Thyroid gland (tissue), 4 donors: ENCODE measurements at regions not wholly inside any gene's neighbourhood (a gene's known extent, or its start where the extent isn't known, plus 50 kb on each side); places are given as distances from the start of the nearest gene placed in this dataset.

Experiments used
- DNase-seq, 2 donors: peaks; one replicate each; pipeline ENCODE4 v3.0.0-alpha.2; 2019
- H3K27ac ChIP-seq, 3 donors: fragments of 200-600 bp; sonication (generic); 1 replicate in 2 of 3; 2 replicates in 1 of 3; pipeline ENCODE4 v1.5.1; 2016 to 2019; ENCODE audit warnings: mild to moderate bottlenecking in 1 of 3, moderate library complexity in 1 of 3
- H3K27me3 ChIP-seq: fragments of 200-600 bp; sonication (generic); one replicate; pipeline ENCODE4 v1.5.1; 2019
- H3K36me3 ChIP-seq, 2 donors: fragments of 200-600 bp; sonication (generic); one replicate each; pipeline ENCODE4 v1.5.1; 2016 to 2019
- H3K4me1 ChIP-seq, 2 donors: fragments of 200-600 bp; sonication (generic); one replicate each; pipeline ENCODE4 v1.5.1; 2017 to 2019
- H3K4me3 ChIP-seq, 3 donors: fragments of 200-600 bp; sonication (generic); replicated peaks in 1 of 3; 1 replicate in 2 of 3; 2 replicates in 1 of 3; pipeline ENCODE4 v1.5.1; 2016; ENCODE audit warnings: mild to moderate bottlenecking in 1 of 3
- H3K9me3 ChIP-seq: fragments of 200-600 bp; sonication (generic); one replicate; pipeline ENCODE4 v1.5.1; 2017
- POLR2A ChIP-seq, 2 donors: fragments of 450-650 bp; IDR thresholded peaks; one replicate each; pipeline ENCODE4 v1.6.1; 2017; ENCODE audit warnings: antibody characterized with exemption in 2 of 2, mild to moderate bottlenecking in 2 of 2, moderate library complexity in 1 of 2
- WGBS, 2 donors: methylation state at CpG; one replicate each; pipeline ENCODE4 v1.1.5; 2017; 5-methylcytosine and 5-hydroxymethylcytosine counted together
- intact Hi-C: fragments of 100-400 bp; cut with DNase I; formaldehyde crosslinking; loops from one replicate; pipeline ENCODE4 v1.15.1; 2023
- TF ChIP-seq, protein P1 (sequence below), 6 experiments: fragments of 200-600 bp in 3 of 6; fragments of 450-650 bp in 3 of 6; sonication (generic) in 3 of 6; IDR thresholded peaks; one replicate each; pipeline ENCODE4 v1.5.1; 2016 to 2019; ENCODE audit warnings: antibody characterized with exemption in 6 of 6, mild to moderate bottlenecking in 2 of 6, inconsistent platforms in 1 of 6, moderate library complexity in 1 of 6

DNA sequence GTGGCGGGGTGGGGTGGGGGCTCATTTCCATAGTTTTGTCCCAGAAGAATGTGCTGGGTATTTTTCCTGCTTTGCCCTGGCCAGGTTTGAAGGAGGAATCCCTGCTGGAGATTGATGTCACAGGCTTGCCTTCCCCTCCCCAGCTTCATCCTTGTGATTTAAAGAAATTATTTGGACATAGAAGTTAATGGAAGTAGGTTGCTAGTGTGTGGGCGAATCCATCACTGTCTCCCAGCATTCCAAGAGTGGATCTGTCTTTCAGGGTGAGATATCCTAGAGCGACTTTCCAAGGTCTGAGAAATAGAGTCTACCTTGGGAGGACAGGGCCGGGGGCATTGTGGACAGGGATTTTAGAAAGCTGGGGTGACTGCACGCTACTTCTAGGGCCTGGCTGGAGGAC is 64.9 kb upstream of the HSPA9 start:
- Histone ChIP-seq H3K9me3 (no peaks in the 10 kb centered on the region), H3K4me3 (no peak overlapping the region), H3K27ac (no peak overlapping the region), H3K27me3 (no peaks in the 10 kb centered on the region), H3K4me1 (peaks cover 12 to 13% of the 10 kb centered on the region in 2 donors), H3K36me3 (no peaks in the 10 kb centered on the region)
- intact Hi-C loops, result loop anchor here (10.0 kb wide), 1 partner anchor 625 kb away; no protein-coding TSS in a partner anchor
- TF ChIP-seq POLR2A (IDR thresholded peaks at IDR 0.05), result no peak
- TF ChIP-seq, protein P1, sequence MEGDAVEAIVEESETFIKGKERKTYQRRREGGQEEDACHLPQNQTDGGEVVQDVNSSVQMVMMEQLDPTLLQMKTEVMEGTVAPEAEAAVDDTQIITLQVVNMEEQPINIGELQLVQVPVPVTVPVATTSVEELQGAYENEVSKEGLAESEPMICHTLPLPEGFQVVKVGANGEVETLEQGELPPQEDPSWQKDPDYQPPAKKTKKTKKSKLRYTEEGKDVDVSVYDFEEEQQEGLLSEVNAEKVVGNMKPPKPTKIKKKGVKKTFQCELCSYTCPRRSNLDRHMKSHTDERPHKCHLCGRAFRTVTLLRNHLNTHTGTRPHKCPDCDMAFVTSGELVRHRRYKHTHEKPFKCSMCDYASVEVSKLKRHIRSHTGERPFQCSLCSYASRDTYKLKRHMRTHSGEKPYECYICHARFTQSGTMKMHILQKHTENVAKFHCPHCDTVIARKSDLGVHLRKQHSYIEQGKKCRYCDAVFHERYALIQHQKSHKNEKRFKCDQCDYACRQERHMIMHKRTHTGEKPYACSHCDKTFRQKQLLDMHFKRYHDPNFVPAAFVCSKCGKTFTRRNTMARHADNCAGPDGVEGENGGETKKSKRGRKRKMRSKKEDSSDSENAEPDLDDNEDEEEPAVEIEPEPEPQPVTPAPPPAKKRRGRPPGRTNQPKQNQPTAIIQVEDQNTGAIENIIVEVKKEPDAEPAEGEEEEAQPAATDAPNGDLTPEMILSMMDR (IDR thresholded peaks at IDR 0.05), result no peak
- DNase-seq, result no peak
- WGBS, 2 donors, result 96 to 97% methylated on average over 5 of the region's 5 CpGs

DNA sequence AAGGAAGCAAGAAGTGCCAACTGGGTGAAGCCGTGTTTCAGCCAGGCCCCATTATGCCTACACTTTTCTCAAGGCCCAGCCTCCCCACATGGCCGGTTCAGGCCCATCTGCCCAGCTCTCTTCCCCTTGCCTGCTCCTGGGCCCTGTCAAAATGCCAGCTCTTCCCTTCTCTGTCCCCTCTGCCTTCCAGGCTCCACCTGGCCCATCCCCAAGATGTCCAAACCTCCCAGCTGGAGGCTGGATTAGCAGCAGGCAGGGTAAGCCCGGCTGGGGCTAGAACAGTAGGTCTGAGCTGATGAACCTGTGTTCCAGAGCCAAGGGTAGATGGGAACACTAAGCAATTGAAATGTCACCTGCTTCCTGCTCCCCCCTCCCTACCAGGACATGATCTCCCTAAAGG is 64.1 kb upstream of the HSPA9 start:
- H3K27me3 ChIP-seq, result no peaks in the 10 kb centered on the region
- no peak overlapping the region for H3K27ac ChIP-seq
- no peak for TF ChIP-seq POLR2A (IDR thresholded peaks at IDR 0.05)
- TF ChIP-seq, protein P1 (IDR thresholded peaks at IDR 0.05), result no peak
- intact Hi-C loops, result no loop called here
- H3K4me1 ChIP-seq, result peaks cover 17 to 21% of the 10 kb centered on the region in 2 donors
- H3K36me3 ChIP-seq, result no peaks in the 10 kb centered on the region
- no peak overlapping the region for H3K4me3 ChIP-seq
- no peak for DNase-seq
- H3K9me3 ChIP-seq, result no peaks in the 10 kb centered on the region
- 74 to 93% methylated on average over 3 of the region's 3 CpGs for WGBS, 2 donors

DNA sequence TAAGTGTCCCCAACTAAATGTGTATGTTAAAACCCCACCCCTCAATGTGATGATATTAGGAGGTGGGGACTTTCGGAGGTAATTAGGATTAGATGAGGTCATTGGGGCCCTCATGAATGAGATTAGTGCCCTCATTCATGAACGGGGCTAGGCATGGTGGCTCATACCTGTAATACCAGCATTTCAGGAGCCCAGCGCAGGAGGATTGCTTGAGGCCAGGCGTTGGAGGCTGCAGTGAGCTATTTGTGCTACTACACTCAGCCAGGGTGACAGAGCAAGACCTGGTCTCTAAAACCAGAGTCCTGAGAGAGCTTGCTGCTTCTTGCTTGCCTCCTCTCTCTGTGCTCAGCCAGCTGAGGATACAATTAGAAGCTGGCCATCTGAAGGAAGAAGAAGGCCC is 62.1 kb upstream of the HSPA9 start:
- no peaks in the 10 kb centered on the region for H3K27me3 ChIP-seq
- H3K4me1 ChIP-seq, result peaks cover 17 to 21% of the 10 kb centered on the region in 2 donors
- DNase-seq, result no peak
- H3K9me3 ChIP-seq, result no peaks in the 10 kb centered on the region
- H3K4me3 ChIP-seq, result no peak overlapping the region
- peak overlapping the region in 1 of 3 donors; percentile 24 for H3K27ac ChIP-seq
- no peaks in the 10 kb centered on the region for H3K36me3 ChIP-seq
- WGBS, 2 donors, result 91 to 98% methylated on average over 4 of the region's 4 CpGs
- TF ChIP-seq POLR2A (IDR thresholded peaks at IDR 0.05), result no peak
- TF ChIP-seq, protein P1 (IDR thresholded peaks at IDR 0.05), result no peak
- intact Hi-C loops, result no loop called here

DNA sequence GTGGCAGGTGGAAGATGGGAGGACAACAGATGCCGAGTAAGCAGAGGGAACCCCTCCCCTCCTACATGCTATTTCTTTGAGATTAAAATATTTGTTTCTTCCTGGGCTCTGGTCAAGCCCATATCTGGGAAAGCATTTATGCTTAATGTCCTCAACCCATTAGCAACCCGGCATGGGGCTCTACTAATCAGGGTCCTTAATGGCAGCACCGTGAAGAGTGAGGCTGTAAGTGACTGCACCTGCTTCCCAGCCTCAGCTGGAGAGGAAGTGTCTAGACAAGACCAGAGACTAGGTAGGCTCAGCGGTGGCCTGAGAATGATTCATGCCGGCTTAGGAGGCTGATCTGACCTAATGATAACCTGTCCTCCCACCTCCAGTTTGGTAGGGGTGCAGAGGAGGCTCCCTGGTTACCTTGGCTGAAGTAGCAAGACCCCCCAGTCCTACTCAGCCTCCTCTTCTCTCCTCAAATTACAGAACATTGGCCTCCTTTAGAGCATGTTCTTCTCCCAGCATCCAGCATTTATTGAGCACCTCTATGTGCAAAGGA is 61.3 kb upstream of the HSPA9 start:
- intact Hi-C loops, result no loop called here
- no peak for DNase-seq
- H3K27me3 ChIP-seq, result no peaks in the 10 kb centered on the region
- TF ChIP-seq, protein P1 (IDR thresholded peaks at IDR 0.05), result no peak
- no peak for TF ChIP-seq POLR2A (IDR thresholded peaks at IDR 0.05)
- no peaks in the 10 kb centered on the region for H3K9me3 ChIP-seq
- H3K27ac ChIP-seq, result no peak overlapping the region
- no peak overlapping the region for H3K4me3 ChIP-seq
- no peaks in the 10 kb centered on the region for H3K36me3 ChIP-seq
- WGBS, 2 donors, result 82 to 90% methylated on average over 5 of the region's 5 CpGs
- H3K4me1 ChIP-seq, result peaks cover 17 to 21% of the 10 kb centered on the region in 2 donors

DNA sequence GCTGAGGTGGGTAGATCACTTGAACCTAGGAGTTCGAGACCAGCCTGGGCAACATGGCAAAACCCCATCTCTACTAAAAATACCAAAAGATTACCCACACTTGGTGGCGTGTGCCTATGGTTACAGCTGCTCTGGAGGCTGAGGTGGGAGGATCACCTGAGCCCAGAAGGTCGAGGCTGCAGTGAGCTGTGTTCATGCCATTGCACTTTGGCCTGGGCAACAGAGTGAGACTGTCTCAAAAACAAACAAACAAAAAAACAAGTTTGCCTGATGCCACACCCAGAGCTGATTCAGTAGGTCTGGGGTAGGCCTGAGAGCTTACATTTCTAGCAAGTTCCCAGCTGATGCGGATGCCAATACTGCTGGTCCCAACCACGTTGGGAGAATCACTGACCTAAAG is 60.5 kb upstream of the HSPA9 start:
- intact Hi-C loops, result no loop called here
- peak overlapping the region in 1 of 3 donors; percentile 57 for H3K27ac ChIP-seq
- H3K27me3 ChIP-seq, result no peaks in the 10 kb centered on the region
- no peaks in the 10 kb centered on the region for H3K36me3 ChIP-seq
- H3K4me1 ChIP-seq, result peaks cover 17 to 21% of the 10 kb centered on the region in 2 donors
- H3K4me3 ChIP-seq, result no peak overlapping the region
- no peak for DNase-seq
- H3K9me3 ChIP-seq, result no peaks in the 10 kb centered on the region
- TF ChIP-seq, protein P1 (IDR thresholded peaks at IDR 0.05), result no peak
- TF ChIP-seq POLR2A (IDR thresholded peaks at IDR 0.05), result no peak
- 75 to 76% methylated on average over 5 of the region's 5 CpGs for WGBS, 2 donors
